ENCODE measurements at regions not wholly inside any gene's neighbourhood (a gene's known extent, or its start where the extent isn't known, plus 50 kb on each side); places are given as distances from the start of the nearest gene placed in this dataset.

DNA sequence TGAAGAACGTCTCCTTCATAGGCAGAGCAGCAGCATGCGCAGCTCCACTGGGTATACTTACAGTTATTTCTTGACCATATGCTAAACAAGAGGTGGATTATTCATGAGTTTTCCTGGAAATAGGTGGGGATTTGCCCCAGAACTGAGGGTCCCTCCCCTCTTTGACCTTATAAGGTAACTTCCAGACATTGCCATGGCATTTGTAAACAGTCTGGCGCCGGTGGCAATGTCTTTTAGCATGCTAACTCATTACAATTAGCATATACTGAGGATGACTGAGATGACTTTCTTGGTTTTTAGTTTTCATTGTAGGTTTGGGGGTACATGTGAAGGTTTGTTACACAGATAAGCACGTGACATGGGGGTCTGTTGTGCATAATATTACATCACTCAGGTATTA is 97.3 kb downstream of the MTNR1A start:
- H3K36me3 ChIP-seq = no peaks in the 10 kb centered on the region
- no peak overlapping the region for H3K4me3 ChIP-seq
- H3K4me1 ChIP-seq = no peaks in the 10 kb centered on the region
- H3K9me3 ChIP-seq (replicated peaks) = peaks cover 4% of the 10 kb centered on the region
- peaks cover 40% of the 10 kb centered on the region for H3K27me3 ChIP-seq (ENCODE audit: low read depth)
- TF ChIP-seq, protein P1, sequence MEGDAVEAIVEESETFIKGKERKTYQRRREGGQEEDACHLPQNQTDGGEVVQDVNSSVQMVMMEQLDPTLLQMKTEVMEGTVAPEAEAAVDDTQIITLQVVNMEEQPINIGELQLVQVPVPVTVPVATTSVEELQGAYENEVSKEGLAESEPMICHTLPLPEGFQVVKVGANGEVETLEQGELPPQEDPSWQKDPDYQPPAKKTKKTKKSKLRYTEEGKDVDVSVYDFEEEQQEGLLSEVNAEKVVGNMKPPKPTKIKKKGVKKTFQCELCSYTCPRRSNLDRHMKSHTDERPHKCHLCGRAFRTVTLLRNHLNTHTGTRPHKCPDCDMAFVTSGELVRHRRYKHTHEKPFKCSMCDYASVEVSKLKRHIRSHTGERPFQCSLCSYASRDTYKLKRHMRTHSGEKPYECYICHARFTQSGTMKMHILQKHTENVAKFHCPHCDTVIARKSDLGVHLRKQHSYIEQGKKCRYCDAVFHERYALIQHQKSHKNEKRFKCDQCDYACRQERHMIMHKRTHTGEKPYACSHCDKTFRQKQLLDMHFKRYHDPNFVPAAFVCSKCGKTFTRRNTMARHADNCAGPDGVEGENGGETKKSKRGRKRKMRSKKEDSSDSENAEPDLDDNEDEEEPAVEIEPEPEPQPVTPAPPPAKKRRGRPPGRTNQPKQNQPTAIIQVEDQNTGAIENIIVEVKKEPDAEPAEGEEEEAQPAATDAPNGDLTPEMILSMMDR (IDR thresholded peaks at IDR 0.05; ENCODE audit: borderline replicate concordance) = no peak
- no peak for DNase-seq
- no peak overlapping the region for H3K27ac ChIP-seq (replicated peaks)
- intact Hi-C loops (cut with micrococcal nuclease) = no loop called here

DNA sequence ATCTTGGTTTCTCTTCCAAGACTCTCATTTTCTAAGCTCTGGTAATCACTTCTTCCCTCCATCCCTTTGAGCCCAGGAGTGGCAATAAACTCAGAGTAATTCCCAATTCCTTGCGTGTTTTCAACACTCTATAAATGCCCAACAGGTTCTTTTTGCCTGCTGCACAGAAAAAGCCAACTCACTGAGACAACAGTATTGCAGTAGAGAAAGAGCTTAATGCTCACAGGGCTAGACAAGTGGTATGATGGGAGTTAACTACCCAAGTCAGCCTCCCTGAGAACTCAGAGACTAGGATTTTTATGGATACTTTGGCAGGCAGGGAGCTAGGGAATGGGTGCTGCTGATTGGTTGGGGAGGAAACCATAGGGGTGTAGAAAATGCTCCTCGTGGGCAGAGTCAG is 103.4 kb downstream of the MTNR1A start:
- peaks cover 6% of the 10 kb centered on the region for H3K27me3 ChIP-seq (ENCODE audit: low read depth)
- H3K4me3 ChIP-seq = no peak overlapping the region
- TF ChIP-seq, protein P1 (IDR thresholded peaks at IDR 0.05; ENCODE audit: borderline replicate concordance) = no peak
- intact Hi-C loops (cut with micrococcal nuclease) = no loop called here
- no peaks in the 10 kb centered on the region for H3K36me3 ChIP-seq
- H3K9me3 ChIP-seq (replicated peaks) = peaks cover 41% of the 10 kb centered on the region
- no peaks in the 10 kb centered on the region for H3K4me1 ChIP-seq
- DNase-seq = no peak
- H3K27ac ChIP-seq (replicated peaks) = no peak overlapping the region

DNA sequence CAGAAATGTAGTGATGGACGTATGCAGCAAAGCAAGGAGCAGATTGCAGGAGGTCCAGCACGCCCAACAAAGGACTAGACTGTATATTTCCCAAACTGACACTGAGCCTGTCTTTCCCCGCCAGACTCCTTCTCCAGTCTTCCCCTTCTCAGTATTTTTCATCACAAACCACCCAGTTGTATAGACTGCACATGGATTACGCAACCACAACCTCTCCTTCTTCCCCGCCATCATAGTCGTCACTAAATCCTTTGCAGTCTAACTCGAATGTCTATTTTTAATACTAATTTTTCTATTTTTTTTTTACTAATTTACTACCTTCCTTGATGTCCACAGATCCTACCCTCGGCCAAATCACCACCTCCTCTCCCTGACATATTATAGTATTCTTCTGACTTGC is 105.4 kb downstream of the MTNR1A start:
- peaks cover 41% of the 10 kb centered on the region for H3K9me3 ChIP-seq (replicated peaks)
- TF ChIP-seq, protein P1 (IDR thresholded peaks at IDR 0.05; ENCODE audit: borderline replicate concordance) = no peak
- H3K4me1 ChIP-seq = no peaks in the 10 kb centered on the region
- H3K27ac ChIP-seq (replicated peaks) = no peak overlapping the region
- no peaks in the 10 kb centered on the region for H3K36me3 ChIP-seq
- intact Hi-C loops (cut with micrococcal nuclease) = no loop called here
- H3K27me3 ChIP-seq (ENCODE audit: low read depth) = peaks cover 6% of the 10 kb centered on the region
- no peak for DNase-seq
- no peak overlapping the region for H3K4me3 ChIP-seq

DNA sequence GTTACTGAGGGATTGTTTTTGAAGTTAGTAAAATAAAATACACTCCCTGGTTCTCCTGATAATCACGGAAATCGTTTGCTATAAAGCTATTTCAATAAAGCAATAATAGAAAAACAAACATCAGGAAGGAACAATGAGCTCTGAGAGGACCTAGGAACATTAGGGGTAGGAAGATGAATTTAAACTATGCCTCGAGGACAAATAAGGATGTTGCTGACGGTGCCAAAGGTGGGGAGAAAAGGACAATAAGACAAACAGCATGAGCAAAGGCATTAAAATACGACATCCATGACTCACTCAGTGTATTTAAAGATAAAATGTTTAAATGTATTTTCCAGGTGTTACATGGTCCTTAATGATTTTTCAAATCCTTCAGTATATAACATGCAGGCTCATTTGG is 110.3 kb downstream of the MTNR1A start:
- TF ChIP-seq, protein P1 (IDR thresholded peaks at IDR 0.05; ENCODE audit: borderline replicate concordance) = no peak

DNA sequence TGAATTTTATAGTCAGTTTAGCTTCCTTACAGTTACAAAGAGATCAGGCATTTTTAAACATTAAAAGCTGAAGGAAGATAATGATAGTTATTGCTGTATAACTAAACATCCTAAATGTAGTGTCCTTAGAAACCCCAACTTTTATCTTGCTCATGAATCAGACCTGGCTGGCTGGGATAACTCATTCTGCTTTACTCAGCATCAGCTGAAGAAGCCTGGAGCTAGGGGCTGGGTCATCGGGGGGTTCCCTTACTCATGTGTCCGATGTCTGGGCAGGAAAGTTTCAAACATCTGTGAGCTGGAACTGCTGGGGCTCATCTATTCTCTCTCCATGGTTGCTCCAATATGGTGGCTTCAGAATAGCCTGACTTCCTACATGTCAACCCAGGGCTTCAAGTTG is 113.9 kb downstream of the MTNR1A start:
- Histone ChIP-seq H3K4me3 (no peak overlapping the region), H3K27ac (replicated peaks) (no peak overlapping the region), H3K4me1 (no peaks in the 10 kb centered on the region), H3K9me3 (replicated peaks) (peaks cover 24% of the 10 kb centered on the region), H3K27me3 (ENCODE audit: low read depth) (peaks cover 17% of the 10 kb centered on the region), H3K36me3 (no peaks in the 10 kb centered on the region)
- TF ChIP-seq, protein P1 (IDR thresholded peaks at IDR 0.05; ENCODE audit: borderline replicate concordance) = no peak
- intact Hi-C loops (cut with micrococcal nuclease) = no loop called here
- DNase-seq = no peak

More for the DNA sequence above, 110.3 kb downstream of the MTNR1A start:
- H3K9me3 ChIP-seq (replicated peaks) = peaks cover 6% of the 10 kb centered on the region
- no peak for DNase-seq
- H3K27ac ChIP-seq (replicated peaks) = no peak overlapping the region
- no peaks in the 10 kb centered on the region for H3K4me1 ChIP-seq
- H3K36me3 ChIP-seq = no peaks in the 10 kb centered on the region
- intact Hi-C loops (cut with micrococcal nuclease) = no loop called here
- peaks cover 17% of the 10 kb centered on the region for H3K27me3 ChIP-seq (ENCODE audit: low read depth)
- no peak overlapping the region for H3K4me3 ChIP-seq

DNA sequence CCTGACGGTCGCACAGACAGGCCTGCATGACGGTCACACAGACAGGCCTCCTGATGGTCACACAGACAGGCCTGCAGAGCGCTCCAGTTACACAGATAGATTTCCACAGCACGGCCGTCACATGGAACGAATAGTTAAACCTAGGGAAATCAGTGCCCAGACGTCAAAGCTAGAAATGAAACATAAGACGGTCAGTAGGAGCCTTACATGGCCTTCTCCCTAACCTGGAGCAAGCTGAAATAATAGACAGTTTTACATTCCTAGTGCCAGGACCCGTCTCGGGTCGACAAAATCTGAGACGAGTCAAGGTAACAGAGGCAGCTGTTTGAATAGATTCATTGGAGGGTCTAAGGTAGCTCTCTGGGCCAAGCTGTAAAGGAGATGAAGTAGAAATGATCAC is 126.9 kb downstream of the MTNR1A start:
- no peak overlapping the region for H3K27ac ChIP-seq (replicated peaks)
- intact Hi-C loops (cut with micrococcal nuclease) = no loop called here
- H3K9me3 ChIP-seq (replicated peaks) = no peaks in the 10 kb centered on the region
- TF ChIP-seq, protein P1 (IDR thresholded peaks at IDR 0.05; ENCODE audit: borderline replicate concordance) = no peak
- peaks cover 5% of the 10 kb centered on the region for H3K27me3 ChIP-seq (ENCODE audit: low read depth)
- H3K4me1 ChIP-seq = no peaks in the 10 kb centered on the region
- no peak for DNase-seq
- no peak overlapping the region for H3K4me3 ChIP-seq
- no peaks in the 10 kb centered on the region for H3K36me3 ChIP-seq

All from left ventricle myocardium inferior (tissue), 1 donor.